Caco-2 (cell line): ENCODE measurements at regions not wholly inside any gene's neighbourhood (a gene's known extent, or its start where the extent isn't known, plus 50 kb on each side); places are given as distances from the start of the nearest gene placed in this dataset.
"Not testable (repeated sequence)": the region's sequence is repeated elsewhere in the genome, so short reads cannot be mapped to it uniquely, and the experiment has no call there.

ENCODE experiments used
- BruUV-seq: library from RNA; stranded (reverse); fragments of 400-500 nt; replicated peaks from 2 replicates; lab custom pipeline; 2021; lab: Mats Ljungman, UMichigan
- CTCF ChIA-PET: fragments of 300-600 bp; sonication (Branson Sonifier 250); formaldehyde crosslinking; loops from one replicate; lab custom pipeline; 2022; ENCODE audit warnings: antibody characterized with exemption; lab: Charles Lee
- POLR2A ChIA-PET: fragments of 300-600 bp; sonication (Branson Sonifier 250); formaldehyde crosslinking; loops from one replicate; lab custom pipeline; 2022; ENCODE audit warnings: antibody characterized with exemption; lab: Charles Lee
- DNase-seq, 2 experiments: peaks; one replicate each; pipeline versions ENCODE4 v3.0.0 to v3.0.0-alpha.2; 2020 to 2022
- H3K27me3 ChIP-seq: replicated peaks from 2 replicates; pipeline ENCODE4 v1.6.0; 2011; ENCODE audit warnings: low read length; ENCODE audit not compliant: control insufficient read depth, insufficient read depth
- H3K36me3 ChIP-seq: 2 replicates; pipeline ENCODE4 v1.5.1; 2011; ENCODE audit warnings: low read length; ENCODE audit not compliant: control insufficient read depth, insufficient read depth
- H3K4me1 ChIP-seq: fragments of 250-450 bp; sonication (Bioruptor Pico); 2 replicates; pipeline ENCODE4 v1.5.1; 2020; ENCODE audit warnings: mild to moderate bottlenecking
- H3K4me3 ChIP-seq: 2 replicates; pipeline ENCODE4 v1.5.1; 2011; ENCODE audit warnings: low read depth, mild to moderate bottlenecking, control low read depth, low read length
- H3K9me3 ChIP-seq: fragments of 250-450 bp; sonication (Bioruptor Pico); 2 replicates; pipeline ENCODE4 v1.5.1; 2020; ENCODE audit warnings: mild to moderate bottlenecking, moderate library complexity
- H3K27ac Mint-ChIP-seq: one replicate; pipeline ENCODE4 v1.8.0; 2022; ENCODE audit warnings: mixed read lengths; ENCODE audit not compliant: unreplicated experiment
- H3K27me3 Mint-ChIP-seq: one replicate; pipeline ENCODE4 v1.8.0; 2022; ENCODE audit warnings: mixed read lengths; ENCODE audit not compliant: insufficient read depth, unreplicated experiment
- H3K36me3 Mint-ChIP-seq: one replicate; pipeline ENCODE4 v1.8.0; 2022; ENCODE audit warnings: mild to moderate bottlenecking, mixed read lengths; ENCODE audit not compliant: insufficient read depth, unreplicated experiment
- H3K4me1 Mint-ChIP-seq: one replicate; pipeline ENCODE4 v1.8.0; 2022; ENCODE audit warnings: low read depth, mixed read lengths; ENCODE audit not compliant: unreplicated experiment
- H3K4me3 Mint-ChIP-seq: one replicate; pipeline ENCODE4 v1.8.0; 2022; ENCODE audit warnings: mild to moderate bottlenecking, moderate library complexity, mixed read lengths; ENCODE audit not compliant: unreplicated experiment
- H3K9me3 Mint-ChIP-seq: one replicate; pipeline ENCODE4 v1.8.0; 2022; ENCODE audit warnings: mixed read lengths; ENCODE audit not compliant: unreplicated experiment
- intact Hi-C: fragments of 100-400 bp; cut with micrococcal nuclease; formaldehyde crosslinking; loops from one replicate; pipeline ENCODE4 v1.10.0; 2022; ENCODE audit not compliant: unreplicated experiment
- TF ChIP-seq, protein P1 (sequence below), 2 experiments: fragments of 200-600 bp in 1 of 2; IDR thresholded peaks; 1 replicate in 1 of 2; 2 replicates in 1 of 2; pipeline versions ENCODE4 v1.5.1 to v1.8.0; 2011 to 2022; ENCODE audit warnings: antibody characterized with exemption in 1 of 2, control low read depth in 1 of 2, inconsistent platforms in 1 of 2, low read depth in 1 of 2, low read length in 1 of 2, mild to moderate bottlenecking in 1 of 2, moderate library complexity in 1 of 2; ENCODE audit not compliant: insufficient read depth in 1 of 2, severe bottlenecking in 1 of 2, unreplicated experiment in 1 of 2

DNA sequence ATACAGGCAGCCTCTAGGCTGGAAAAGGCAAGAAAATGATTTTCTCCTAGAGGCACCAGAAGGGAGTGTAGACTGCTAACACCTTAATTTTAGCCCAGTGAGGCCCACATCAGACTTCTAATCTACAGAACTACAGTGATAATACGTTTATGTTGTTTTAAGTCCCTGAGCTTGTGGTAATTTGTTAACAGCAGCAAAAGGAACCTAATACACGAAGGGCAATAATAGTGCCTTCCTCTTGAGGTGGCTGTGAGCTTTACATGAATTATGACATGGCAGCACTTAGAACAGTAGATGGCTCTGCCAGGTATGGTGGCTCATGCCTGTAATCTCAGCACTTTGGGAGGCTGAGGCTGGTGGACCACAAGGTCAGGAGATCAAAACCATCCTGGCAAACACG, 118.8 kb downstream of the ZNF664 start:
- TF ChIP-seq, protein P1, sequence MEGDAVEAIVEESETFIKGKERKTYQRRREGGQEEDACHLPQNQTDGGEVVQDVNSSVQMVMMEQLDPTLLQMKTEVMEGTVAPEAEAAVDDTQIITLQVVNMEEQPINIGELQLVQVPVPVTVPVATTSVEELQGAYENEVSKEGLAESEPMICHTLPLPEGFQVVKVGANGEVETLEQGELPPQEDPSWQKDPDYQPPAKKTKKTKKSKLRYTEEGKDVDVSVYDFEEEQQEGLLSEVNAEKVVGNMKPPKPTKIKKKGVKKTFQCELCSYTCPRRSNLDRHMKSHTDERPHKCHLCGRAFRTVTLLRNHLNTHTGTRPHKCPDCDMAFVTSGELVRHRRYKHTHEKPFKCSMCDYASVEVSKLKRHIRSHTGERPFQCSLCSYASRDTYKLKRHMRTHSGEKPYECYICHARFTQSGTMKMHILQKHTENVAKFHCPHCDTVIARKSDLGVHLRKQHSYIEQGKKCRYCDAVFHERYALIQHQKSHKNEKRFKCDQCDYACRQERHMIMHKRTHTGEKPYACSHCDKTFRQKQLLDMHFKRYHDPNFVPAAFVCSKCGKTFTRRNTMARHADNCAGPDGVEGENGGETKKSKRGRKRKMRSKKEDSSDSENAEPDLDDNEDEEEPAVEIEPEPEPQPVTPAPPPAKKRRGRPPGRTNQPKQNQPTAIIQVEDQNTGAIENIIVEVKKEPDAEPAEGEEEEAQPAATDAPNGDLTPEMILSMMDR (IDR thresholded peaks at IDR 0.05; ENCODE audit: insufficient read depth in 1 of 2, low read depth in 1 of 2, low read length in 1 of 2, severe bottlenecking in 1 of 2, unreplicated experiment in 1 of 2) = no peak
- BruUV-seq = no TSS peak
- intact Hi-C loops = no loop called here
- Mint-ChIP-seq H3K27me3 (no peaks in the 10 kb centered on the region), H3K4me1 (no peaks in the 10 kb centered on the region), H3K27ac (no peak overlapping the region), H3K36me3 (no peaks in the 10 kb centered on the region), H3K9me3 (no peaks in the 10 kb centered on the region), H3K4me3 (no peak overlapping the region)
- Histone ChIP-seq H3K36me3 (no peaks in the 10 kb centered on the region), H3K27me3 (no peaks in the 10 kb centered on the region), H3K4me1 (no peaks in the 10 kb centered on the region), H3K4me3 (no peak overlapping the region), H3K9me3 (no peaks in the 10 kb centered on the region)
- DNase-seq = no peak
- ChIA-PET CTCF (no interaction called here), POLR2A (no interaction called here)

DNA sequence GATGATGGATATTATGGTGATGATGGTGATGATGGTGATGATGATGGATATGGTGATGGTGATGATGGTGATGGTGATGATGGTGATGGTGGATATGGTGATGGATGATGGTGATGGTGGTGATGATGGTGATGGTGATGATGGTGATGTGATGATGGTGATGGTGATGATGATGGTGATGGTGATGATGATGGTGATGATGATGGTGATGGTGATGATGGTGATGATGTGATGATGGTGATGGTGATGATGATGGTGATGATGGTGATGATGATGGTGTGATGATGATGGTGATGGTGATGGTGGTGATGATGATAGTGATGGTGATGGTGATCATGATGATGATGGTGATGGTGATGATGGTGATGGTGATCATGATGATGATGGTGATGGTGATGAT, 119.5 kb downstream of the ZNF664 start:
- POLR2A ChIA-PET, H3K27ac Mint-ChIP-seq, H3K27me3 Mint-ChIP-seq: not testable (repeated sequence)

DNA sequence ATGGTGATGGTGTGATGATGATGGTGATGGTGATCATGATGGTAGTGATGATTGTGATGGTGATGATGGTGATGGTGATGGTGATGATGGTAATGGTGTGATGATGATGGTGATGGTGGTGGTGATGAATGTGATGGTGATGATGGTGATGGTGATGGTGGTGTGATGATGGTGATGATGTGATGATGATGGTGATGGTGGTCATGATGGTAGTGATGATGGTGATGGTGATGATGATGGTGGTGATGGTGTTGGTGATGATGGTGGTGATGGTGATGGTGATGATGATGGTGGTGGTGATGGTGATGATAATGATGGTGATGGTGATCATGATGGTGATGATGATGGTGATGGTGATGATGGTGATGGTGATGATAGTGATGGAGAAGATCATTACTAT, 120.3 kb downstream of the ZNF664 start:
- CTCF ChIA-PET = no interaction called here
- intact Hi-C loops = no loop called here
- H3K36me3 Mint-ChIP-seq = no peaks in the 10 kb centered on the region
- TF ChIP-seq, protein P1 (IDR thresholded peaks at IDR 0.05; ENCODE audit: insufficient read depth in 1 of 2, low read depth in 1 of 2, low read length in 1 of 2, severe bottlenecking in 1 of 2, unreplicated experiment in 1 of 2) = no peak
- no peaks in the 10 kb centered on the region for H3K4me1 Mint-ChIP-seq
- H3K36me3 ChIP-seq = no peaks in the 10 kb centered on the region
- H3K27me3 Mint-ChIP-seq = no peaks in the 10 kb centered on the region
- no TSS peak for BruUV-seq
- POLR2A ChIA-PET = no interaction called here
- no peak for DNase-seq
- no peak overlapping the region for H3K4me3 ChIP-seq
- H3K9me3 Mint-ChIP-seq = no peaks in the 10 kb centered on the region
- H3K4me3 Mint-ChIP-seq = no peak overlapping the region
- H3K27ac Mint-ChIP-seq = no peak overlapping the region
- H3K27me3 ChIP-seq = no peaks in the 10 kb centered on the region
- H3K4me1 ChIP-seq = no peaks in the 10 kb centered on the region
- no peaks in the 10 kb centered on the region for H3K9me3 ChIP-seq

More for the DNA sequence above, 119.5 kb downstream of the ZNF664 start:
- H3K9me3 Mint-ChIP-seq, H3K4me1 ChIP-seq, H3K36me3 ChIP-seq, CTCF ChIA-PET, H3K4me3 Mint-ChIP-seq, BruUV-seq, H3K36me3 Mint-ChIP-seq, H3K4me3 ChIP-seq, intact Hi-C loops, H3K9me3 ChIP-seq, DNase-seq, H3K4me1 Mint-ChIP-seq, H3K27me3 ChIP-seq: not testable (repeated sequence)

DNA sequence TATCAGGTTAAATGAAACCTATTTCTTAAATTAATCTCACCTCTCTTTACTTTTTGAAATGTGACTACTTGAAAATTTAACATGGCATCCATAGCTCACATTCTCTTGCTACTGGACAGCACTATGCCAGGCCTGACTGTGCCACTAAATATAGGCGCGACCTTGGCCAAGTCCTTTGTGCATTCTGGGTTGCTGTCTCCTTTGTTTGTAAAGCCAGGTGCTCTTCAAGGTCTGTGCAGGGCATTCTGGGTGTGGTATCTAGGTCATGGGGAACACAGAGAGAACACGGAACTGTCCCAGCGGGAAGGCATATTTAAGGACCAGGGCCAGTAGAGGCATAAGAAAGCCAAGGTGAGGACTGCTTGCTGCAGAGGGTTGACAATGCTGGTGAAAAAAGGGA, 121.2 kb downstream of the ZNF664 start:
- no peaks in the 10 kb centered on the region for H3K9me3 Mint-ChIP-seq
- H3K4me1 Mint-ChIP-seq = no peaks in the 10 kb centered on the region
- no peak overlapping the region for H3K27ac Mint-ChIP-seq
- Histone ChIP-seq H3K4me1 (no peaks in the 10 kb centered on the region), H3K27me3 (no peaks in the 10 kb centered on the region), H3K36me3 (no peaks in the 10 kb centered on the region), H3K9me3 (no peaks in the 10 kb centered on the region), H3K4me3 (no peak overlapping the region)
- DNase-seq = no peak
- H3K4me3 Mint-ChIP-seq = no peak overlapping the region
- intact Hi-C loops = no loop called here
- TF ChIP-seq, protein P1 (IDR thresholded peaks at IDR 0.05; ENCODE audit: insufficient read depth in 1 of 2, low read depth in 1 of 2, low read length in 1 of 2, severe bottlenecking in 1 of 2, unreplicated experiment in 1 of 2) = no peak
- BruUV-seq = no TSS peak
- ChIA-PET POLR2A (no interaction called here), CTCF (no interaction called here)
- no peaks in the 10 kb centered on the region for H3K27me3 Mint-ChIP-seq
- no peaks in the 10 kb centered on the region for H3K36me3 Mint-ChIP-seq
